Caco-2 (cell line): ENCODE measurements at regions not wholly inside any gene's neighbourhood (a gene's known extent, or its start where the extent isn't known, plus 50 kb on each side); places are given as distances from the start of the nearest gene placed in this dataset.

Experiments
- BruUV-seq: library from RNA; stranded (reverse); fragments of 400-500 nt; replicated peaks from 2 replicates; lab custom pipeline; 2021; lab: Mats Ljungman, UMichigan
- CTCF ChIA-PET: fragments of 300-600 bp; sonication (Branson Sonifier 250); formaldehyde crosslinking; loops from one replicate; lab custom pipeline; 2022; ENCODE audit warnings: antibody characterized with exemption; lab: Charles Lee
- POLR2A ChIA-PET: fragments of 300-600 bp; sonication (Branson Sonifier 250); formaldehyde crosslinking; loops from one replicate; lab custom pipeline; 2022; ENCODE audit warnings: antibody characterized with exemption; lab: Charles Lee
- DNase-seq, 2 experiments: peaks; one replicate each; pipeline versions ENCODE4 v3.0.0 to v3.0.0-alpha.2; 2020 to 2022
- H3K27me3 ChIP-seq: replicated peaks from 2 replicates; pipeline ENCODE4 v1.6.0; 2011; ENCODE audit warnings: low read length; ENCODE audit not compliant: control insufficient read depth, insufficient read depth
- H3K36me3 ChIP-seq: 2 replicates; pipeline ENCODE4 v1.5.1; 2011; ENCODE audit warnings: low read length; ENCODE audit not compliant: control insufficient read depth, insufficient read depth
- H3K4me1 ChIP-seq: fragments of 250-450 bp; sonication (Bioruptor Pico); 2 replicates; pipeline ENCODE4 v1.5.1; 2020; ENCODE audit warnings: mild to moderate bottlenecking
- H3K4me3 ChIP-seq: 2 replicates; pipeline ENCODE4 v1.5.1; 2011; ENCODE audit warnings: low read depth, mild to moderate bottlenecking, control low read depth, low read length
- H3K9me3 ChIP-seq: fragments of 250-450 bp; sonication (Bioruptor Pico); 2 replicates; pipeline ENCODE4 v1.5.1; 2020; ENCODE audit warnings: mild to moderate bottlenecking, moderate library complexity
- H3K27ac Mint-ChIP-seq: one replicate; pipeline ENCODE4 v1.8.0; 2022; ENCODE audit warnings: mixed read lengths; ENCODE audit not compliant: unreplicated experiment
- H3K27me3 Mint-ChIP-seq: one replicate; pipeline ENCODE4 v1.8.0; 2022; ENCODE audit warnings: mixed read lengths; ENCODE audit not compliant: insufficient read depth, unreplicated experiment
- H3K36me3 Mint-ChIP-seq: one replicate; pipeline ENCODE4 v1.8.0; 2022; ENCODE audit warnings: mild to moderate bottlenecking, mixed read lengths; ENCODE audit not compliant: insufficient read depth, unreplicated experiment
- H3K4me1 Mint-ChIP-seq: one replicate; pipeline ENCODE4 v1.8.0; 2022; ENCODE audit warnings: low read depth, mixed read lengths; ENCODE audit not compliant: unreplicated experiment
- H3K4me3 Mint-ChIP-seq: one replicate; pipeline ENCODE4 v1.8.0; 2022; ENCODE audit warnings: mild to moderate bottlenecking, moderate library complexity, mixed read lengths; ENCODE audit not compliant: unreplicated experiment
- H3K9me3 Mint-ChIP-seq: one replicate; pipeline ENCODE4 v1.8.0; 2022; ENCODE audit warnings: mixed read lengths; ENCODE audit not compliant: unreplicated experiment
- CTCF ChIP-seq, 2 experiments: fragments of 200-600 bp in 1 of 2; IDR thresholded peaks; 1 replicate in 1 of 2; 2 replicates in 1 of 2; pipeline versions ENCODE4 v1.5.1 to v1.8.0; 2011 to 2022; ENCODE audit warnings: antibody characterized with exemption in 1 of 2, control low read depth in 1 of 2, inconsistent platforms in 1 of 2, low read depth in 1 of 2, low read length in 1 of 2, mild to moderate bottlenecking in 1 of 2, moderate library complexity in 1 of 2; ENCODE audit not compliant: insufficient read depth in 1 of 2, severe bottlenecking in 1 of 2, unreplicated experiment in 1 of 2
- intact Hi-C: fragments of 100-400 bp; cut with micrococcal nuclease; formaldehyde crosslinking; loops from one replicate; pipeline ENCODE4 v1.10.0; 2022; ENCODE audit not compliant: unreplicated experiment

DNA sequence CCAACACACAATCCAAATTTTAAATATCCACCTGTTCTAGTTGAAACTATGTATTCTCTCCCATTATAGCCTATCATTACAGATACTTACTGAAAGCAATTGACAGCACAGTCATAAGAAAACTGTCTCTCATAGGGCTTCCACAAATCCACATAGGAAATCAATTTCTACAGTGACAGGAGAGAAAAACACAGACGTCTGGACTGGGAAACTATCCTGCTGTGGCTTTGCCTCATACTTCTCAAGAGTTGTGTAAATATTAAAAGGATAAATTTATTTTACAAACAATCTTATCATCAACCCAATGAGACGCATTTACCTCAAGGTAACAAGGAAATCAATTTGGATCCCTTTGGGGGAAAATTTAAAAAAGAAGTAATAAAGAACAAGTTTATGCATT is 517.5 kb downstream of the EFNA5 start:
- intact Hi-C loops: no loop called here
- no peaks in the 10 kb centered on the region for H3K36me3 Mint-ChIP-seq
- no peak overlapping the region for H3K27ac Mint-ChIP-seq
- H3K4me1 Mint-ChIP-seq: no peaks in the 10 kb centered on the region
- no peak for DNase-seq
- Histone ChIP-seq H3K36me3 (no peaks in the 10 kb centered on the region), H3K4me1 (no peaks in the 10 kb centered on the region), H3K9me3 (no peaks in the 10 kb centered on the region), H3K4me3 (no peak overlapping the region), H3K27me3 (no peaks in the 10 kb centered on the region)
- H3K4me3 Mint-ChIP-seq: no peak overlapping the region
- ChIA-PET CTCF (no interaction called here), POLR2A (no interaction called here)
- no peaks in the 10 kb centered on the region for H3K9me3 Mint-ChIP-seq
- BruUV-seq: no TSS peak
- peaks cover 11% of the 10 kb centered on the region for H3K27me3 Mint-ChIP-seq
- no peak for TF ChIP-seq CTCF (IDR thresholded peaks at IDR 0.05; ENCODE audit: insufficient read depth in 1 of 2, low read depth in 1 of 2, low read length in 1 of 2, severe bottlenecking in 1 of 2, unreplicated experiment in 1 of 2)

GRCh38 chr5:107149243-107150005 is 521.3 kb downstream of the EFNA5 start:
- Histone ChIP-seq H3K36me3 (no peaks in the 10 kb centered on the region), H3K4me3 (no peak overlapping the region), H3K27me3 (no peaks in the 10 kb centered on the region), H3K4me1 (no peaks in the 10 kb centered on the region), H3K9me3 (no peaks in the 10 kb centered on the region)
- no peaks in the 10 kb centered on the region for H3K9me3 Mint-ChIP-seq
- POLR2A ChIA-PET: no interaction called here
- H3K4me1 Mint-ChIP-seq: no peaks in the 10 kb centered on the region
- no peak for TF ChIP-seq CTCF (IDR thresholded peaks at IDR 0.05; ENCODE audit: insufficient read depth in 1 of 2, low read depth in 1 of 2, low read length in 1 of 2, severe bottlenecking in 1 of 2, unreplicated experiment in 1 of 2)
- DNase-seq: no peak
- H3K27ac Mint-ChIP-seq: no peak overlapping the region
- no peaks in the 10 kb centered on the region for H3K36me3 Mint-ChIP-seq
- no TSS peak for BruUV-seq
- no peak overlapping the region for H3K4me3 Mint-ChIP-seq
- intact Hi-C loops: no loop called here
- peaks cover 9% of the 10 kb centered on the region for H3K27me3 Mint-ChIP-seq
- CTCF ChIA-PET: no interaction called here

DNA sequence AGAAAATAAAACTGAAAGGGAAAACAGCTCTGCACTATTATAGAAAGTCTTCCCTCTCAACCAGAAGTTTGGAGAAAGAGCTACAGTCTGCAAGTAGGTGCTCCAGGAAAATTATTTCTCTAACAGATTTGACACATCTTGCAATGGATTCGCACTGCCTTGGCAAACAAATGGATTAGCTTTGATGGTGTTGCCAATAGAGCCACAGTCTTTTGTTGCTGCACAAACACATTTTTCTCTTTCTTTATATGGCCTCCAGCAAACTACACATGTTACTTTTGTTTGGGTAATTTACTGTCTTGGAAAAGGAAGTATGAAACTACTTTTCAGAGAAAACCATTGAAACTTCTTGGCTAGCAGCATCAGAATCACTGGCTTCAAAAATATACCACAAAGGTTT is 523.1 kb downstream of the EFNA5 start:
- no peak overlapping the region for H3K4me3 Mint-ChIP-seq
- no peaks in the 10 kb centered on the region for H3K9me3 ChIP-seq
- no peaks in the 10 kb centered on the region for H3K36me3 Mint-ChIP-seq
- H3K9me3 Mint-ChIP-seq: no peaks in the 10 kb centered on the region
- no peak for DNase-seq
- ChIA-PET CTCF (no interaction called here), POLR2A (no interaction called here)
- no peak overlapping the region for H3K4me3 ChIP-seq
- no peaks in the 10 kb centered on the region for H3K4me1 ChIP-seq
- peaks cover 10% of the 10 kb centered on the region for H3K27me3 Mint-ChIP-seq
- no peaks in the 10 kb centered on the region for H3K27me3 ChIP-seq
- no peaks in the 10 kb centered on the region for H3K36me3 ChIP-seq
- no TSS peak for BruUV-seq
- H3K27ac Mint-ChIP-seq: no peak overlapping the region
- H3K4me1 Mint-ChIP-seq: no peaks in the 10 kb centered on the region
- TF ChIP-seq CTCF (IDR thresholded peaks at IDR 0.05; ENCODE audit: insufficient read depth in 1 of 2, low read depth in 1 of 2, low read length in 1 of 2, severe bottlenecking in 1 of 2, unreplicated experiment in 1 of 2): no peak
- intact Hi-C loops: no loop called here
